NB4 (cell line): ENCODE measurements at regions not wholly inside any gene's neighbourhood (a gene's known extent, or its start where the extent isn't known, plus 50 kb on each side); places are given as distances from the start of the nearest gene placed in this dataset.

ENCODE experiments used
- DNase-seq: peaks from one replicate; pipeline ENCODE4 v3.0.0; 2010; ENCODE audit warnings: low read depth
- H3K4me3 ChIP-seq: one replicate; pipeline ENCODE4 v1.5.1; 2011; ENCODE audit warnings: mild to moderate bottlenecking, low read depth, low read length, moderate library complexity
- CTCF ChIP-seq: IDR thresholded peaks from one replicate; pipeline ENCODE4 v1.5.1; 2012; ENCODE audit warnings: low read depth, low read length
- MAX ChIP-seq: IDR thresholded peaks from 2 replicates; pipeline ENCODE4 v1.6.1; 2011; ENCODE audit warnings: low read depth, low read length
- MYC ChIP-seq: IDR thresholded peaks from 2 replicates; pipeline ENCODE4 v1.6.1; 2011; ENCODE audit warnings: low read depth, low read length
- POLR2A ChIP-seq: IDR thresholded peaks from 2 replicates; pipeline ENCODE4 v1.6.1; 2011; ENCODE audit warnings: mild to moderate bottlenecking; ENCODE audit not compliant: insufficient read length; ENCODE audit errors: extremely low read depth

GRCh38 chr10:10902951-10903350, 114.7 kb upstream of the CELF2 start:
- DNase-seq: no peak
- no peak overlapping the region for H3K4me3 ChIP-seq
- no peak for TF ChIP-seq CTCF
- no peak for TF ChIP-seq POLR2A
- no peak for TF ChIP-seq MYC
- no peak for TF ChIP-seq MAX

- H3K4me3 ChIP-seq: no peak overlapping the region
- no peak for DNase-seq
- TF ChIP-seq MYC: no peak
- no peak for TF ChIP-seq MAX
- TF ChIP-seq CTCF: no peak
- TF ChIP-seq POLR2A: no peak
Measured at GRCh38 chr10:10903620-10904019, 114.1 kb upstream of the CELF2 start.

- DNase-seq: no peak
- TF ChIP-seq CTCF: no peak
- no peak for TF ChIP-seq POLR2A
- TF ChIP-seq MAX: no peak
- TF ChIP-seq MYC: no peak
- no peak overlapping the region for H3K4me3 ChIP-seq
Measured at GRCh38 chr10:10910634-10911033, 107.0 kb upstream of the CELF2 start.

- no peak for TF ChIP-seq MYC
- no peak for TF ChIP-seq CTCF
- no peak for TF ChIP-seq MAX
- no peak for TF ChIP-seq POLR2A
- H3K4me3 ChIP-seq: no peak overlapping the region
- no peak for DNase-seq
Measured at GRCh38 chr10:10911035-10911434, 106.6 kb upstream of the CELF2 start.

GRCh38 chr10:10911471-10911921, 106.2 kb upstream of the CELF2 start:
- TF ChIP-seq MYC: no peak
- TF ChIP-seq MAX: no peak
- no peak for TF ChIP-seq CTCF
- no peak for TF ChIP-seq POLR2A
- no peak for DNase-seq
- H3K4me3 ChIP-seq: no peak overlapping the region

GRCh38 chr10:10914144-10914543, 103.5 kb upstream of the CELF2 start:
- TF ChIP-seq MAX: no peak
- no peak for TF ChIP-seq CTCF
- no peak for TF ChIP-seq MYC
- TF ChIP-seq POLR2A: no peak
- no peak for DNase-seq
- H3K4me3 ChIP-seq: no peak overlapping the region
